Kidney (tissue), 13 donors: ENCODE measurements at regions not wholly inside any gene's neighbourhood (a gene's known extent, or its start where the extent isn't known, plus 50 kb on each side); places are given as distances from the start of the nearest gene placed in this dataset.
"Not testable (repeated sequence)": the region's sequence is repeated elsewhere in the genome, so short reads cannot be mapped to it uniquely, and the experiment has no call there.

Experiments used
- DNase-seq, 5 donors: peaks; one replicate each; pipeline ENCODE4 v3.0.0-alpha.2; 2013 to 2020
- FAIRE-seq: peaks from 2 replicates; lab custom pipeline; 2012; peaks lifted over from hg19 to GRCh38; lab: Jason Lieb, UNC
- H3K27ac ChIP-seq, 2 donors: one replicate each; pipeline ENCODE4 v1.7.0; 2013; ENCODE audit warnings: low read depth in 2 of 2, low read length in 2 of 2, inconsistent platforms in 1 of 2
- H3K27me3 ChIP-seq: one replicate; pipeline ENCODE4 v1.7.1; 2013; ENCODE audit warnings: low read length, inconsistent platforms; ENCODE audit not compliant: control insufficient read depth, insufficient read depth
- H3K36me3 ChIP-seq, 3 donors: one replicate each; pipeline versions ENCODE4 v1.7.0 to v1.7.1; 2013; ENCODE audit warnings: low read length in 3 of 3, control low read depth in 1 of 3, inconsistent platforms in 1 of 3; ENCODE audit not compliant: insufficient read depth in 3 of 3, control insufficient read depth in 2 of 3
- H3K4me1 ChIP-seq, 3 donors: one replicate each; pipeline versions ENCODE4 v1.7.0 to v1.7.1; 2013; ENCODE audit warnings: low read length in 3 of 3, inconsistent platforms in 1 of 3, low read depth in 1 of 3; ENCODE audit not compliant: control insufficient read depth in 2 of 3, insufficient read depth in 2 of 3
- H3K4me3 ChIP-seq, 3 donors: one replicate each; pipeline versions ENCODE4 v1.7.0 to v1.8.1; 2013; ENCODE audit warnings: low read length in 3 of 3, control low read depth in 1 of 3, inconsistent platforms in 1 of 3
- H3K9ac ChIP-seq, 3 donors: one replicate each; pipeline versions ENCODE4 v1.7.0 to v1.7.1; 2013; ENCODE audit warnings: low read length in 3 of 3, control low read depth in 1 of 3, inconsistent platforms in 1 of 3
- H3K9me3 ChIP-seq, 3 donors: one replicate each; pipeline versions ENCODE4 v1.7.0 to v1.7.1; 2013; ENCODE audit warnings: low read length in 3 of 3, control low read depth in 1 of 3, inconsistent platforms in 1 of 3; ENCODE audit not compliant: control insufficient read depth in 2 of 3, insufficient read depth in 1 of 3
- CTCF ChIP-seq: IDR thresholded peaks from 3 replicates; pipeline ENCODE4 v1.5.1; 2012; ENCODE audit warnings: mild to moderate bottlenecking, moderate library complexity, borderline replicate concordance; ENCODE audit not compliant: insufficient read depth; ENCODE audit errors: extremely low read depth
- intact Hi-C: fragments of 100-400 bp; cut with DNase I; formaldehyde crosslinking; loops from one replicate; pipeline ENCODE4 v1.11.1; 2022
- donor health status: control.
- donor health status: control.
- donor health status: control.
- donor health status: control.
- donor health status: control.
- donor health status: DM: yes; HTN: yes; CAD: no.
- donor health status: Normal renal cell carcinoma (clear cell type).

- no peaks in the 10 kb centered on the region for H3K9me3 ChIP-seq
- intact Hi-C loops, result no loop called here
- H3K27ac ChIP-seq, result no peak overlapping the region
- H3K27me3 ChIP-seq, result no peaks in the 10 kb centered on the region
- H3K4me1 ChIP-seq, result no peaks in the 10 kb centered on the region
- DNase-seq (no peak), FAIRE-seq (no peak)
- H3K9ac ChIP-seq, result no peak overlapping the region
- H3K4me3 ChIP-seq, result no peak overlapping the region
- no peaks in the 10 kb centered on the region for H3K36me3 ChIP-seq
- TF ChIP-seq CTCF, result no peak
These were observed 94.3 kb downstream of the GALR1 start for GRCh38 chr18:77343846-77344510.

- H3K27ac ChIP-seq, result no peak overlapping the region
- DNase-seq (no peak), FAIRE-seq (no peak)
- no peaks in the 10 kb centered on the region for H3K4me1 ChIP-seq
- H3K9me3 ChIP-seq, result no peaks in the 10 kb centered on the region
- no peak overlapping the region for H3K9ac ChIP-seq
- no peaks in the 10 kb centered on the region for H3K36me3 ChIP-seq
- no peaks in the 10 kb centered on the region for H3K27me3 ChIP-seq
- H3K4me3 ChIP-seq, result no peak overlapping the region
- intact Hi-C loops, result no loop called here
- no peak for TF ChIP-seq CTCF
These were observed 95.3 kb downstream of the GALR1 start for GRCh38 chr18:77344786-77345500.

- Histone ChIP-seq H3K4me3 (no peak overlapping the region), H3K9me3 (no peaks in the 10 kb centered on the region), H3K27ac (no peak overlapping the region), H3K36me3 (no peaks in the 10 kb centered on the region), H3K27me3 (no peaks in the 10 kb centered on the region), H3K9ac (no peak overlapping the region), H3K4me1 (no peaks in the 10 kb centered on the region)
- no peak for TF ChIP-seq CTCF
- DNase-seq (no peak), FAIRE-seq (no peak)
- intact Hi-C loops, result no loop called here
These were observed 96.7 kb downstream of the GALR1 start for GRCh38 chr18:77346208-77346810.

- H3K9ac ChIP-seq, H3K36me3 ChIP-seq, DNase-seq, FAIRE-seq, H3K27ac ChIP-seq, H3K4me1 ChIP-seq, intact Hi-C loops, H3K4me3 ChIP-seq, H3K9me3 ChIP-seq, H3K27me3 ChIP-seq: not testable (repeated sequence)
These were observed 103.7 kb downstream of the GALR1 start for GRCh38 chr18:77353349-77353748.
